ENCODE measurements at regions not wholly inside any gene's neighbourhood (a gene's known extent, or its start where the extent isn't known, plus 50 kb on each side); places are given as distances from the start of the nearest gene placed in this dataset.
"Not testable (repeated sequence)": the region's sequence is repeated elsewhere in the genome, so short reads cannot be mapped to it uniquely, and the experiment has no call there.

DNA sequence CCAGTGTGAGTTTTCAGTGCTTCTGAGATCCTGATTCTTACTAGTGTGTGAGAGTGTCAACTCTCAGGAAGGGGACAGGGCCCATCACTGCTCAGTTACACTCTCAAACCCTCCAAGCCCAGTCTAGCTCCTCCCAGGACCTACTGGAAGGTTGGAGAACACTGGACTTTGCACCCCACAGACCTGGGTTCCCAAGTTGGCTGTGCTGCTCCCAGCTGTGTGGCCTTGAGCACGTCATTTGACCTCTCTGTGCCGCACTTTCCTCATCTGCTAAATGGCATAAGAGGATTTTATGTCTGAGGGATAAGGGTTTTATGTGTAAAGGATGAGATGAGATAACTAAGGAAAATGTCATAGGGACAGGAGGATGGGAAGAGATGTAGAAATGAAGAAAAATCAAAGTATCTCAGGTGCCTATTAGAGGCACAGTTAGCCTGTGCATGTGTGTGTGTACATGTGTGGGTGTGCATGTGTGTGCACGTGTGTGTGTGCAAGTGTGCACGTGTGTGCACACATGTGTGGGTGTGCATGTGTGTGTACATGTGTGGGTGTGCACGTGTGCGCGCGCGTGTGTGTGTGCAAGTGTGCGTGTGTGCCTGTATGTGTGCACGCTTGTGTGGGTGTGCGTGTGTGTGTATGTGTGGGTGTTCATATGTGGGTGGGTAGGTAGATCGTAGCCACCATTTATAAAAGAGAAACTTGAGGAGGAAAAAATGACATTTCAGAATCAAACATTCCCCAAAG, 108.0 kb upstream of the GRK3 start:
- DNase-seq (ENCODE audit: low read depth) = not testable (repeated sequence)

- DNase-seq (ENCODE audit: low read depth) = not testable (repeated sequence)
Observed at GRCh38 chr22:25458631-25459030, 105.8 kb upstream of the GRK3 start.

DNA sequence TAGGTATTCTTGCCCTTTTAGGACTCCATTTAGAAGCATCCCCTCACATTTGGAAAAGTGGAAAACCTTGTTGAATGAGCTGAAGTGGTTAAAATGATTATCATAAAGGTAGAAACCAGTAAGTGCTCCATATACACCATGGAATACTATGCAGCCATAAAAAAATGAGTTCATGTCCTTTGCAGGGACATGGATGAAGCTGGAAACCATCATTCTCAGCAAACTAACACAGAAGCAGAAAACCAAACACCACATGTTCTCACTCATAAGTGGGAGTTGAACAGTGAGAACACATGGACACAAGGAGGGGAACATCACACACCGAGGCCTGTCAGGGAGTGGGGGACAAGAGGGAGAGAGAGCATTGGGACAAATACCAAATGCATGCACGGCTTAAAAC, 103.8 kb upstream of the GRK3 start:
- DNase-seq (ENCODE audit: low read depth) = not testable (repeated sequence)

GRCh38 chr22:25461301-25461700, 103.2 kb upstream of the GRK3 start:
- DNase-seq (ENCODE audit: low read depth) = no peak

DNA sequence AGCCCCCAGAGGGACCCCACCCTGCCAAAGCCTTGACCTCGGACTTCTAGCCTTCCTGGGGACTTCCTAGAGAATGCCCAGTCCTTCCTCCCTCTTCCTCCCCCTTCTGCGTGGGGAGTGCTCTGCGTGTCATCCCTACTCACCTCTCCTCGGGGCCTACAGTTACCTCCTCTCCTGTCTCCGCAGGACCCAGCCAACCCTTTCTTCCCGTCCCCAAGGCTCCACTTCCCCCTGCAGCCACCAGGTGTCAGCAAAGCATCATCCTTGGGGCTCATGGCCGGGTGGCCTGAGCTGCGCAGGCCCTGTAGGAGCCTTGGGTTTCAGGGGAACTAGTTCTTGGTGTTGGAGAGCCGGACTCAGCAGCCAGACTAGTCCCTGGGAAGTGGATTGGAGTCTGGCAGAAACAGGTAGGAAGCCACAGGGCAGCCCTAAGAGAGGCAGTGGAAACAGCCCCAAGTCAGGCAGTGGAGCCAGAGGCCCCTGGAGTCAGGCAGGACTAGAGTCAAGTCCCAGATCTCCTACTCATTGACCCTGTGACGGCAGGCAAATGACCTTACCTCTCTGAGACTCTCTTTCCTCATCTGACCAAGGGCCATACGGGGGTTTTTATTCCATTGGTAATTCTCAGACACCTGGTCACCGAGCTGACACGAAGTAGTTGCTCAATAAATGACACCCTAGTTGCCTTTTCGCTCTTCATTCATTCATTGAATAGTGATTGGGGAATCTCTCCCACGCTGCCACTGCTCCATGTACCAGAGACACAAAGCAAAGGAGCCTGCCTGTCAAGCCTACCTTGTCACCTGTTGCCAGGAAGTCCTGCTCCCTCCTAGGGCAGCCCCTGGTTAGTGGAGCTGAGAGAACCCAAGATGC, 101.8 kb upstream of the GRK3 start:
- DNase-seq (ENCODE audit: low read depth) = peak; percentile 48

DNA sequence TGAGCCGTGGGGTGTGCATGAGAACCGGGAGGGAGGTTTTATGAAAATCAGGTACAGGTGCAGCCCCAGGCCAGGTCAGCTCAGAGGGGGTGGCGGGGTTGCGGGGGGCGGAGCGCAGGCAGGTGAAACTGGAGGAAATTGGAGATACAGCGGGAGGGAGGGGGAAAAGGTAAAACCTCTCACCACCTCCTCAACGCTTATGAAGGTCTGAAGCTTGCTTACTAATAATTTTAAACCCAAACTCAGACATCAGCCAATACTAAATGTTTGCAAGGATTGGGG, 101.2 kb upstream of the GRK3 start:
- not testable (repeated sequence) for DNase-seq (ENCODE audit: low read depth)

DNA sequence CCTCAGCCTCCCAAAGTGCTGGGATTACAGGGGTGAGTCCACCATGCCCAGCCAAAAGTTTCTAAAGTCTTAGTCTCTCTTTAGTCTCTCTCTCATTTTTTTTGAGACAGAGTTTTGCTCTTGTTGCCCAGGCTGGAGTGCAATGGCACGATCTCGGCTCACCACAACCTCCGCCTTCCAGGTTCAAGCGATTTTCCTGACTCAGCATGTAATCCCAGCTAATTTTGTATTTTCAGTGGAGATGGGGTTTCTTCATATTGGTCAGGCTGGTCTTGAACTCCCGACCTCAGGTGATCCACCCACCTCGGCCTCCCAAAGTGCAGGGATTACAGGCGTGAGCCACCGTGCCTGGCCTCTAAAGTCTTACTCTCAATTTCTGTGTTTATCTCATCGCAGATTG, 100.1 kb upstream of the GRK3 start:
- not testable (repeated sequence) for DNase-seq (ENCODE audit: low read depth)

- no peak for DNase-seq (ENCODE audit: low read depth)
Observed at GRCh38 chr22:25465949-25466348, 98.5 kb upstream of the GRK3 start.

GRCh38 chr22:25472382-25472781, 92.1 kb upstream of the GRK3 start:
- no peak for DNase-seq (ENCODE audit: low read depth)

- DNase-seq (ENCODE audit: low read depth) = peak; percentile 97
Observed at GRCh38 chr22:25475257-25476022, 89.0 kb upstream of the GRK3 start.

DNA sequence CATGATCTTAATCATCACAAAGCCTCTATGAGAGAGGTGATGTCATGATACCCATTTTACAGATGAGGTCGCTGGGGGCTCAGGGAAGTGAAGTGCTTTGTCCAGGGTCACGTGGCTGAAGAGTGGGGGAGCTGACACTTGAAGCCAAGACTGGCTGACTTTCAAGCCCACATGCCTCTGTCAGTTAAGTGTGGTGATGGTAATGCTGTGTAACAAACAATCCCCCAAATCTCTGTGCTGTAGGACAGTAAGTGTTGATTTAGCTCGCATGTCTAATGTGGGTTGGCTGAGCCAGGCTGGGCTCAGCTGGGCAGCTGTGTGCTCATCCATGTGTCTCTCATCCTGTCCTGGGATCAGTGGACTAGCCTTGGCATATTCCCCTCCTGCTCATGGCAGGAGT, 87.1 kb upstream of the GRK3 start:
- DNase-seq (ENCODE audit: low read depth) = no peak

GRCh38 chr22:25478111-25478510, 86.4 kb upstream of the GRK3 start:
- DNase-seq (ENCODE audit: low read depth) = no peak

GRCh38 chr22:25478528-25478927, 85.9 kb upstream of the GRK3 start:
- DNase-seq (ENCODE audit: low read depth) = no peak

DNA sequence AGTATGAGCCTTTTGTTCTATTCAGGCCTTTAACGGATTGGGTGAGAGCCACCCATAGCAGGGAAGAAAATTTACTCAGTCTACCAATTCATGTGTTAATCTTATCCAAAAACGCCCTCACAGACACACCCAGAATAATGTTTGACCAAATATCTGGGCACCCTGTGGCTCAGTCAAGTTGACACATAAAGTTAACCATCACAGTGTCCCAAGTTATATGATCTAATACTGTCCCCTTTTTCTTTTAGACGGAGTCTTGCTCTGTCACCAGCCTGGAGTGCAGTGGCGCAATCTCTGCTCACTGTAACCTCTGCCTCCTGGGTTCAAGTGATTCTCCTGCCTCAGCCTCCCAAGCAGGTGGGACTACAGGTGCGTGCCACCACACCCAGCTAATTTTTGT, 83.6 kb upstream of the GRK3 start:
- not testable (repeated sequence) for DNase-seq (ENCODE audit: low read depth)

DNA sequence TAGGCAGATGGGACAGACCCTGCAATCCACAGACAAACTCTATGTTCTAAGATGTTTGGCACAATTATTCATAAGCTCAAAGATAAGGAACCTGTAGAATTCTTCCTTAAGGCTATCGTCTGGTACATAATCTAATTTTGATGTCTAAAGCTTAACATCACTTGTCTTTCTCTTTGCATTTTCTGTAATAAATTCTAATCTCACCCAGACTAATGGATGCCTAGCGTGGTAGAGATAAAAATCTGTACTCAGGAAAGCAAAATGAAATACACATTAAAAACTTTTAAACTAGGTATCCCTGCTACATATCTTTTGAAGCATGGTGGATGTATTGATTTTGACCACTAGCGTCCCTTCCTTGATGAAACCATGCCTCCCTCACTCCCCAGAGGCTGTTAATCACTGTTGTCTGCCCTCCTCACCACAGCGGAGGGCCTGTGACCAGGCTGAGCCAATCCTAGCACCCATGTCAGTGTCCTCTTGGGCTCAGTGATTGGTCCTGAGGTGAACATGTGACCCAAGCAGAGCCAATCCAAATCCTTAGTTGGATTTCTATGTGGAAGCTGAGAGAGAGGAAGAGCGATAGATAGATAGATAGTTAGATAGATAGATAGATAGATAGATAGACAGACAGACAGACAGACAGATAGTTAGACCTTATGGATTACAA, 82.2 kb upstream of the GRK3 start:
- no peak for DNase-seq (ENCODE audit: low read depth)

DNA sequence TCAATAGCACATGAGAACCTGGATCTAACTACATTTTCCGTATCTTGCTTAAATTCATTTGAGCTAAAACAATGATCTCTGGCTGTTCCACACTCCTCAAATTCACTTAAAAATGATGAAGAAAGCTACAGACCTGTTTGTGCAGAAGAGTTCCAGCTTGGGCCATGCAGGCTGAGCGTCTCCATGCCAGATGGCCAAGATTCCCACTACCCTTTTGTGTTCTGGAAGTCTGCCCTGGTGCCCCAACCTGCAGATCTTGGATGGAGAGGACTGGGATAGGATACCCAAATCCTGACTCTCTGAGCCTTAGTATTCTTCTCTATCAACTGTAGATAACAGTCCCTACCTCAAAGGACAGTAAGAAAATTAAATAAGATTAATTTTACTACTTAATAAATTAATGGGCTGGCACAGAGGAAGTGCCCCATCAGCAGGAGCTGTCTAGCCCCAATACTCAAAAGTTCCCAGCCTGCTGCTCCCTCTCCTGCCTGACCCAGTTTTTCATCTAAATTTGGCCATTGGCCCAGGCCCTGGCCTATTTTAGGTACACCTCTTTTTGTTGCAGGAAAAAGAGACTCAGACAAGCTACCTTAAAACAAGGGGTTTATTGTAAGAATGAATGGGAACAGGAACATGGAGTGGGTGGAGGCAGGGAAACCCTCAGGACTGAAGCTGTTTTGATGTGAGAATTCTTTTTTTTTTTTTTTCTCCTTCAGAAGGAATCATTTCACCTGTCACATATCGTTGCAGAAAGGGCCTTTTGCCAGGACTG, 81.4 kb upstream of the GRK3 start:
- DNase-seq (ENCODE audit: low read depth) = no peak

- DNase-seq (ENCODE audit: low read depth) = no peak
Observed at GRCh38 chr22:25483931-25484330, 80.5 kb upstream of the GRK3 start.

- DNase-seq (ENCODE audit: low read depth) = no peak
Observed at GRCh38 chr22:25484521-25485315, 79.8 kb upstream of the GRK3 start.

GRCh38 chr22:25485626-25486545, 78.6 kb upstream of the GRK3 start:
- peak; percentile 57 for DNase-seq (ENCODE audit: low read depth)

All from renal cortical epithelial cell (primary cell).